GM19351 (cell line): ENCODE measurements at regions not wholly inside any gene's neighbourhood (a gene's known extent, or its start where the extent isn't known, plus 50 kb on each side); places are given as distances from the start of the nearest gene placed in this dataset.
"Not testable (repeated sequence)": the region's sequence is repeated elsewhere in the genome, so short reads cannot be mapped to it uniquely, and the experiment has no call there.

Source experiments
- ATAC-seq: cut with Tn5 transposase; IDR thresholded peaks from one replicate; pipeline ENCODE4 v1.9.1; 2021; ENCODE audit warnings: mild to moderate bottlenecking, moderate library complexity; ENCODE audit not compliant: unreplicated experiment

- ATAC-seq, result no peak
Measured at GRCh38 chr7:118777308-118777707, 552.8 kb downstream of the ANKRD7 start.

GRCh38 chr7:118792682-118793081 is 568.2 kb downstream of the ANKRD7 start:
- no peak for ATAC-seq

GRCh38 chr7:118793582-118793981 is 569.1 kb downstream of the ANKRD7 start:
- no peak for ATAC-seq

GRCh38 chr7:118794419-118794818 is 569.9 kb downstream of the ANKRD7 start:
- ATAC-seq, result no peak

DNA sequence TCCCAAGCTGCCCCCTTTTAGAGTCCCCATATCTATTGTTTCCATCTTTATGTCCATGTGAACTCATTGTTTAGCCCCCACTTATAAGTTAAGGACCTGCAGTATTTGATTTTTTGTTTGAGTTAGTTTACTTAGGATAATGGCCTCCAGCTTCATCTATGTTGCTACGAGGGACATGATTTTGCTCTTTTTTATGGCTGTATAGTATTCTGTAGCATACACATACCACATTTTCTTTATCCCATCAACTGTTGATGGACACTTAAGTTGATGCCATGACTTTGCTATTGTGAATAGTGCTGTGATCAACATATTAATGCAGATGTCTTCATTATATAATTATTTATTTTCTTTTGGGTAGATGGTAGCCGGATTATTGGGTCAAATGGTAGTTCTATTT is 576.9 kb downstream of the ANKRD7 start:
- ATAC-seq, result no peak

DNA sequence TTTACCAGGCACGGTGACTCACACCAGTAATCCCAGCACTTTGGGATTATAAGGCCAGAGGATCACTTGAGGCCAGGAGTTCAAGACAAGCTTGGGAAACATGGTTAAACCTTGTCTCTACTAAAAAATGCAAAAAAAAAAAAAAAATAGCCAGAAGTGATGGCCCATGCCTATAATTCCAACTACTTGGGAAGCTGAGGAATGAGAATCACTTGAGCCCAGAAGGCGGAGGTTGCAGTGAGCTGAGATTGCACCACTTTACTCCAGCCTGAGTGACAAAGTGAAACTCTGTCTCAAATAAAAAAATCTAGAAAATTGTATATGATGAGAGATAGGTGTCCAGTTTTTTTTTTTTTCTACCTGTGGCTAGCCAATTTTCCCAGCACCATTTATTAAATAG is 578.2 kb downstream of the ANKRD7 start:
- ATAC-seq, result no peak

- no peak for ATAC-seq
Measured at GRCh38 chr7:118826246-118826645, 601.7 kb downstream of the ANKRD7 start.

GRCh38 chr7:118836933-118837332 is 612.4 kb downstream of the ANKRD7 start:
- ATAC-seq, result peak; percentile 93

DNA sequence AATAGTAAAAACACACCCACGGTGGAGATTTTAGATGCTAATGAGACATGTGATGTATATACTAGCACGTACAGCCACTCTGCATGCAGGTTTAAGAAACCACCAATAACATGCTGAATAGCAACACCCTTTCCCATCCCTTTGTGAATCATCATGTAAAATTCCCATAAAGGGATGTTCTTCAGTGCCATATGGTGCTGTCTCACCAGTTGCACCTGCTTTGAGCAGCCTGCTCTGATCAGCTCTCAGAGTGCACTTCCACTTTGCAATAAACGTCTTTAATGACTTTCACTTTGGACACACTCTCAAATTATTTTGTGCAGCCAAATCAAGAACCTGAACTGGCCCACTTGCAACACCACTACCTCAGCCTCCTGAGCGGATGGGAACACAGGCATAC is 615.0 kb downstream of the ANKRD7 start:
- no peak for ATAC-seq

- no peak for ATAC-seq
Measured at GRCh38 chr7:118843456-118843855, 619.0 kb downstream of the ANKRD7 start.

GRCh38 chr7:118844748-118845147 is 620.2 kb downstream of the ANKRD7 start:
- no peak for ATAC-seq

- ATAC-seq, result no peak
Measured at GRCh38 chr7:118845791-118846190, 621.3 kb downstream of the ANKRD7 start.

GRCh38 chr7:118846977-118847376 is 622.5 kb downstream of the ANKRD7 start:
- no peak for ATAC-seq

- ATAC-seq, result no peak
Measured at GRCh38 chr7:118855290-118855689, 630.8 kb downstream of the ANKRD7 start.

GRCh38 chr7:118858651-118859149 is 634.2 kb downstream of the ANKRD7 start:
- no peak for ATAC-seq

DNA sequence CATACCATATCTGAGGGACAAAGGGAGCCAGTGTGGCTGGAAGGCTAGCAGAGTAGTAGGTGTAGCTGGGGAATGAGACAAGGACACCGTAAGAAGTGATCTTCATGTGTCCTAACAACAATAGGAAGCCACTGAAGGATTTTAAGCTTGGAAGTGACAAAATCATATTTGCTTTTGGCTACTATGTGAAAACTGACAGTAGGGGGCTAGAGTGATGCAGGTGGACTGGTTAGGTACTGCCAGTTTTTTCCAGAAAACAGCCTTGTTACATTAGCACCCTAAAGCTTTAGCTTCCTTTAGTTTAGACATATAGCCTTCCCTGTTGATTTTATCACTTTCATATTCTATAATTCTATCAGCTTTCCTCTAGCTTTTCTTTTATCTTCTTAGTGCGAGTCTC is 637.1 kb downstream of the ANKRD7 start:
- no peak for ATAC-seq

- no peak for ATAC-seq
Measured at GRCh38 chr7:118862740-118863139, 638.2 kb downstream of the ANKRD7 start.

DNA sequence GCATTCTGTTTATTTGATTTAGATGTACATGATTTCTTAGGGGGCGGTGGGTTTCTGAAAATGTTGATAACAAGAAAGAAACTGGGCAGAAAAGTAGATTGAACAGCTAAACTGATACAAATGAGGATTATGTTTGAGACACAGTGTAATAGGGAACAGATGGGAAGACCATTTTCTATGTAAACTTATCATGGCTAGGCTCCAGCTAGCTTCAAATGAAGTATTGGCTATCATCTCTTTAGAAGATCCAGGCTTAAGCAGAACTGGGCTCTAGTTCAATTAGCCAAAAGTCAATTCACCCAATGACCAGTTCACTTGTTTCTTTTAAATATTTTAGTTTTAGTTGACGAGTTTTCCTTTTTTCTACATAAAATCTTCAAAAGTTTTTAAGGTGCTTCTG is 639.5 kb downstream of the ANKRD7 start:
- ATAC-seq, result no peak

DNA sequence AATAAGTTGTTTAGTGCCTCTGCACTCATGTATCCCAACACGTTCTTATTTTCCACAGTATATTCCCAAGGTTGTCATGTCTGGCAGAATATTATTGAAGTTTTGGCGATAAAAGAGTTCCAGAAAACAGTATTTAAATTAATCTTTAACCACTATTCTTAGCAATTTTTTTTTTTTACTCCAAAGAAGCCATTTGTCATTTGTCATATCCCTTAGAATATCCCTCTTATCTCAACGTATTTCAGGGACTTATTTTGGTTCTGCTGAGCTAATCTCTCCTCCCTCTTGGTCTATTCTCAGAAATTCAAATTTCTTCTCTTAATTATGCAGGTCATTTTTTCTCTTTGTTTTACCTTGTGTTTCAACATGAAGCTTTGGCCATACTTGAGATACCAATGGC is 643.4 kb downstream of the ANKRD7 start:
- no peak for ATAC-seq

- not testable (repeated sequence) for ATAC-seq
Measured at GRCh38 chr7:118869141-118869540, 644.6 kb downstream of the ANKRD7 start.

- no peak for ATAC-seq
Measured at GRCh38 chr7:118870187-118870586, 645.7 kb downstream of the ANKRD7 start.

- ATAC-seq, result no peak
Measured at GRCh38 chr7:118872568-118872967, 648.1 kb downstream of the ANKRD7 start.

GRCh38 chr7:118877187-118877586 is 652.7 kb downstream of the ANKRD7 start:
- no peak for ATAC-seq

GRCh38 chr7:118878336-118878735 is 653.8 kb downstream of the ANKRD7 start:
- no peak for ATAC-seq
